Heart left ventricle (tissue), 13 donors: ENCODE measurements at regions not wholly inside any gene's neighbourhood (a gene's known extent, or its start where the extent isn't known, plus 50 kb on each side); places are given as distances from the start of the nearest gene placed in this dataset.

Experiments
- CTCF ChIP-seq, 12 donors: fragments of 200-600 bp; sonication (generic) in 4 of 12; IDR thresholded peaks; one replicate each; pipeline versions ENCODE4 v1.5.0 to v1.8.0; 2018 to 2022; ENCODE audit warnings: antibody characterized with exemption in 12 of 12, mild to moderate bottlenecking in 5 of 12
- POLR2A ChIP-seq, 2 donors: fragments of 450-650 bp; IDR thresholded peaks; one replicate each; pipeline ENCODE4 v1.6.1; 2017; ENCODE audit warnings: antibody characterized with exemption in 2 of 2, mild to moderate bottlenecking in 2 of 2, moderate library complexity in 2 of 2
- donor health status: ischemic (EF 13 %, LVEDD 7.1; RV severe dilation, severe dysfunction).
- donor health status: DM: no; HTN: yes; CAD: no.
- donor health status: DM: no; HTN: no; CAD: no.
- donor health status: ischemic (EF 25% LVEDD 6.9; RV normal size, moderate dysfunction).
- donor health status: ischemic (EF 25% LVEDD 5.7; RV mildly dilated, moderate dysfunction).
- donor health status: ischemic (EF 35%, LVEDD 5.7; RV mildly dilated, moderate dysfunction).
- donor health status: nonischemic (EF 11% LVEDD 7.7; RV severe dilation, severe dysfunction).
- donor health status: DM: yes; HTN: yes; CAD: no.
- donor health status: PGD.
- donor health status: ischemic (EF 29% LVEDD 5.4; RV normal size, mild dysfunction).
- donor health status: nonischemic (EF 23%, LVEDD 6.1; RV moderate dilation, normal function).

- no peak for TF ChIP-seq CTCF (IDR thresholded peaks at IDR 0.05)
- no peak for TF ChIP-seq POLR2A (IDR thresholded peaks at IDR 0.05)
Observed at GRCh38 chr20:30288346-30288745, 969.1 kb upstream of the DEFB115 start.
